Upper lobe of right lung (tissue), 1 donor: ENCODE measurements at regions not wholly inside any gene's neighbourhood (a gene's known extent, or its start where the extent isn't known, plus 50 kb on each side); places are given as distances from the start of the nearest gene placed in this dataset.
"Not testable (repeated sequence)": the region's sequence is repeated elsewhere in the genome, so short reads cannot be mapped to it uniquely, and the experiment has no call there.

Experiments
- ATAC-seq: fragments of 200-7000 bp; cut with Tn5 transposase; one replicate; pipeline ENCODE4 v1.9.1; 2020; ENCODE audit warnings: mild to moderate bottlenecking, moderate library complexity
- DNase-seq: peaks from one replicate; pipeline ENCODE4 v3.0.0-alpha.2; 2020
- H3K27ac ChIP-seq: fragments of 200-600 bp; one replicate; pipeline ENCODE4 v1.8.0; 2022
- H3K27me3 ChIP-seq: fragments of 200-600 bp; one replicate; pipeline ENCODE4 v1.8.0; 2022; ENCODE audit warnings: mild to moderate bottlenecking
- H3K36me3 ChIP-seq: fragments of 200-600 bp; one replicate; pipeline ENCODE4 v1.8.0; 2022
- H3K4me1 ChIP-seq: fragments of 200-600 bp; one replicate; pipeline ENCODE4 v1.8.0; 2022
- H3K4me3 ChIP-seq: fragments of 200-600 bp; one replicate; pipeline ENCODE4 v1.8.0; 2022; ENCODE audit warnings: mild to moderate bottlenecking
- H3K9me3 ChIP-seq: fragments of 200-600 bp; one replicate; pipeline ENCODE4 v1.8.0; 2022
- intact Hi-C: fragments of 100-400 bp; cut with DNase I; formaldehyde crosslinking; loops from one replicate; pipeline ENCODE4 v1.11.0; 2022
- TF ChIP-seq, protein P1 (sequence below): fragments of 200-600 bp; IDR thresholded peaks from one replicate; pipeline ENCODE4 v1.8.0; 2022; ENCODE audit warnings: antibody characterized with exemption
- donor health status: DM: no; HTN: yes; CAD: no; lungs with severe emphysema.

DNA sequence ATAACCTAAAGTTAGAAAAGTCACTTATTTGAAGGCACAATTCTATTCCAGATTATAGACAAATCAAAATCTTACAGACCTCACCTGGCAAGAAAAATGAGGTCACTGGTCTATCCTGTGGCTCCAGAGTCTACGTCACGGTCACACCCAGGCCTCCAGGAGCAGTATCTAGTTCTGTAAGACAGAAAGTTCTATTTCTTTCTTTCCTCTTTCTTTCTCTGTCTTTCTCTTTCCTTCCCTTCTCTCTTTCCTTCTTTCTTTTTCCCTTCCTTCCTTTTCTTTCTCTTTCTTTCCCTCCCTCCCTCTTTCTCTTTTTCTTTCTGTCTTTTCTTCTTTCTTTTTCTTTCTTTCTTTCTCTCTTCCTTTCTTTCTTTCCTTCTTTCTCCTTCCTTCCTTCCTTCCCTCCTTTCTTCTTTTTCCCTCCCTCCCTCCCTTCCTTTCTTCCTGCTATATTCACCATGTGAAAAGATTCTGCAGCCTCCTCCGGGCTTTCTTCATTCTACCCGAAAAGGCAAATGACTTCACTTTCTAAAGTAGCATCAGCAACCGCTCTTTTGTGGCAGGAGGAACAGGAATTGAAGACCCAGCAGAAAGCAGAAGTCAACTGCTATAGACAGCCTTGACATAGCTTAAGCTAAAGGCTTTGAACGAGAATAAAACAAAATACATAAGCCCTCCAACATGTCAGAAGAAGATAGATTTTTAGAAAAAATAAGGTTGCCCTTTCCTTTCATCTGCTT, 83.9 kb upstream of the SIRPG start:
- Histone ChIP-seq H3K4me3 (no peak overlapping the region), H3K27ac (no peak overlapping the region), H3K27me3 (peaks cover 5% of the 10 kb centered on the region), H3K9me3 (no peaks in the 10 kb centered on the region), H3K36me3 (no peaks in the 10 kb centered on the region), H3K4me1 (no peaks in the 10 kb centered on the region)
- intact Hi-C loops: no loop called here
- no peak for DNase-seq
- ATAC-seq: peak; percentile 64
- TF ChIP-seq, protein P1, sequence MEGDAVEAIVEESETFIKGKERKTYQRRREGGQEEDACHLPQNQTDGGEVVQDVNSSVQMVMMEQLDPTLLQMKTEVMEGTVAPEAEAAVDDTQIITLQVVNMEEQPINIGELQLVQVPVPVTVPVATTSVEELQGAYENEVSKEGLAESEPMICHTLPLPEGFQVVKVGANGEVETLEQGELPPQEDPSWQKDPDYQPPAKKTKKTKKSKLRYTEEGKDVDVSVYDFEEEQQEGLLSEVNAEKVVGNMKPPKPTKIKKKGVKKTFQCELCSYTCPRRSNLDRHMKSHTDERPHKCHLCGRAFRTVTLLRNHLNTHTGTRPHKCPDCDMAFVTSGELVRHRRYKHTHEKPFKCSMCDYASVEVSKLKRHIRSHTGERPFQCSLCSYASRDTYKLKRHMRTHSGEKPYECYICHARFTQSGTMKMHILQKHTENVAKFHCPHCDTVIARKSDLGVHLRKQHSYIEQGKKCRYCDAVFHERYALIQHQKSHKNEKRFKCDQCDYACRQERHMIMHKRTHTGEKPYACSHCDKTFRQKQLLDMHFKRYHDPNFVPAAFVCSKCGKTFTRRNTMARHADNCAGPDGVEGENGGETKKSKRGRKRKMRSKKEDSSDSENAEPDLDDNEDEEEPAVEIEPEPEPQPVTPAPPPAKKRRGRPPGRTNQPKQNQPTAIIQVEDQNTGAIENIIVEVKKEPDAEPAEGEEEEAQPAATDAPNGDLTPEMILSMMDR: no peak

DNA sequence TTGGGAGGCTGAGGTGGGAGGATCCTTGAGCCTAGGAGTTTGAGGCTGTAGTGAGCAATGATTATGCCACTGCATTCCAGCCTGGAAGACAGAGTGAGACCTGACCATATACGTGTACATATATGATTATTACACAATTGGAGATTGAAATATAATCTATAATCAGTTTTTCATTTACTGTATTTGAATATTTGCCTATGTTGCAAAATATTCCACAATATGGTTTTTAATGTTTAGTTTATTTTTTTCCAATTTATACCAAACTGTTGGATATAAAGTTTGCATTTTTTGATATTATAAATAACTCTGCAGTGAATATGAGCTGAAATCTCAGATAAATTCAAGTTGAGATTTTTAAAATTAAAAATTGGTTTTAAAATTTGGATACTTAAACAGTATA, 79.6 kb upstream of the SIRPG start:
- no peak overlapping the region for H3K27ac ChIP-seq
- TF ChIP-seq, protein P1: no peak
- DNase-seq: no peak

GRCh38 chr20:1735417-1736089, 78.0 kb upstream of the SIRPG start:
- H3K4me3 ChIP-seq: no peak overlapping the region
- DNase-seq (no peak), ATAC-seq (peak; percentile 25)
- H3K9me3 ChIP-seq: no peaks in the 10 kb centered on the region
- intact Hi-C loops: no loop called here
- TF ChIP-seq, protein P1: no peak
- peaks cover 5% of the 10 kb centered on the region for H3K27me3 ChIP-seq
- no peaks in the 10 kb centered on the region for H3K36me3 ChIP-seq
- H3K4me1 ChIP-seq: no peaks in the 10 kb centered on the region
- H3K27ac ChIP-seq: no peak overlapping the region

More for the DNA sequence above, 79.6 kb upstream of the SIRPG start:
- no peaks in the 10 kb centered on the region for H3K36me3 ChIP-seq
- no peaks in the 10 kb centered on the region for H3K4me1 ChIP-seq
- no peak overlapping the region for H3K4me3 ChIP-seq
- ATAC-seq: no peak
- H3K9me3 ChIP-seq: no peaks in the 10 kb centered on the region
- peaks cover 5% of the 10 kb centered on the region for H3K27me3 ChIP-seq
- intact Hi-C loops: no loop called here

DNA sequence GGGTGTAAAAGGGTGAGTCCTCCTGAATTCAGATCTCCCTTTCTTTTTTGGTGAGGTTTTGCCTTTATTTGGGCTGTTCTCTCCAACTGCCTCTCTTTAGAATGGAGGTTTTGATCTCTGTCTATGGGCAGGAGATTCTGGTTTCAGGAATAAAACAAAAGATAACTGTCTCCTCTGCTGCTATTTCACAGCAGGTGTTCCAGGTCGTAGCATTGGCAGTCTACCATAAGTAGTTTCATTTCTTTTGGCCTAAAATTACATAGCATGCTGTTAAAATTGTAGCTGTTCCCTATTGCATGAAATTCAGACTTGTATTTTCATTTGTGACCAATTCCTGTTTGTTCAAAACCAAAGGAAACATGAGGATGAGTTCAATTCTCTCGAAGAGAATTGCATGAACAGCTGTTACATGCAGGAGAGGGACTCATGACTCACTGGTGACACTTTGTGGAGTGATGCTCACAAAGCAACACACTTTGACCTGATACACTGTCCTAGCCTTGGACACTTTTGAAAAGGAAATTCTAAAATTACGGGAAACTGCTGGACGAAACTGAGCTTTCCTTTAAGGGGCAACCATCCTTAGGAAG, 76.8 kb upstream of the SIRPG start:
- intact Hi-C loops: no loop called here
- DNase-seq: no peak
- no peak overlapping the region for H3K27ac ChIP-seq
- no peaks in the 10 kb centered on the region for H3K4me1 ChIP-seq
- TF ChIP-seq, protein P1: peak; percentile 30
- H3K9me3 ChIP-seq: no peaks in the 10 kb centered on the region
- ATAC-seq: peak; percentile 38
- no peak overlapping the region for H3K4me3 ChIP-seq
- H3K36me3 ChIP-seq: no peaks in the 10 kb centered on the region
- H3K27me3 ChIP-seq: no peaks in the 10 kb centered on the region

GRCh38 chr20:1731828-1732375, 74.3 kb upstream of the SIRPG start:
- intact Hi-C loops, H3K4me1 ChIP-seq, ATAC-seq, H3K4me3 ChIP-seq, DNase-seq, H3K27me3 ChIP-seq, H3K27ac ChIP-seq, H3K36me3 ChIP-seq, H3K9me3 ChIP-seq: not testable (repeated sequence)

DNA sequence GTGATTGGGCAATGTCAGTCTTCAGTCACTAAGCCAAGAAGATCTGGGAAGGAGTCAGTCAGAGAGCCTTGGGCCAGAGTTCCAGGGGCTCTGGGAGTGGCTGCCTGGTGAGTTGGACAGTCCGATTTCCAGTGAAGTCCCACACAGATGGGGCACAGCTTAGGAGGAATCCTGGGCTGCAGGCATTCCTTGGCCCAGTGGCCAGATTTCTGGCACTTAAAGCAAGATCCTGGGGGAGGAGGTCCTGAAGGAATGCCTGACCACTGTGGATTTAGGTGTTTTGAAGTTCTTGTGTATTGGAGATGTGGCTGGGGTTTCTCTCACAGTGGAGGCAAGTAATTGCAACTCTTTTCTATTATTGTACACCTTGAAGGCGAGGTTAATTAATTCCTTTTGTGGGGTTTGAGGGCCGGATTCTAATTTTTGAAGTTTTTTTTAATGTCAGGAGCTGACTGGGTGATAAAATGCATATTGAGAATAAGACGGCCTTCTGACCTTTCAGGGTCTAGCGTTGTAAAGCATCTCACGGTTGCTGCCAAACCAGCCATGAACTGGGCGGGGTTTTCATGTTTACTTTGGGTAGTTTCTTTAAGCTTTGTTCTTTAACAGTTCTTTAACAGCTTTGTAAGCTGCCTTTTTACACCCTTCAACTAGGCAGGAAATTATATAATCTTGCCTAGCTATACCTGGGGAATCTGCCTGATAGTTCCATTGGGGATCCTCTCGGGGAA, 73.6 kb upstream of the SIRPG start:
- intact Hi-C loops, ATAC-seq, H3K4me3 ChIP-seq, H3K27me3 ChIP-seq, H3K36me3 ChIP-seq, H3K4me1 ChIP-seq, H3K9me3 ChIP-seq, DNase-seq, H3K27ac ChIP-seq: not testable (repeated sequence)

DNA sequence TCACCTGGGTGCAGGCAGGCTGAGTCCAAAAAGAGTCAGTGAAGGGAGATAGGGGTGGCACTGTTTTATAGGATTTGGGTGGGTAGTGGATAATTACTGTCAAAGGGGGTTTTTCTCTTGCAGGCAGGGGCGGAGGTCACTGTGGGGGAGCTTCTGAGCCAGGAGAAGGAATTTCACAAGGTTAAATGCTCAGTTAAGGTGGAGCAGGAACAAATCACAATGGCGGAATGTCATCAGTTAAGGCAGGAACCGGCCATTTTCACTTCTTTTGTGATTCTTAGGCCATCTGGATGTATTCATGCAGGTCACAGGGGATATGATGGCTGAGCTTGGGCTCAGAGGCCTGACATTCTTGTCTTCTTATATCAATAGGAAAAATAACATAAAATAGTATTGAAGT, 69.7 kb upstream of the SIRPG start:
- DNase-seq, H3K4me1 ChIP-seq, ATAC-seq, H3K27me3 ChIP-seq, H3K27ac ChIP-seq, H3K4me3 ChIP-seq, intact Hi-C loops, H3K9me3 ChIP-seq, H3K36me3 ChIP-seq: not testable (repeated sequence)
